GM19351 (cell line): ENCODE measurements at regions not wholly inside any gene's neighbourhood (a gene's known extent, or its start where the extent isn't known, plus 50 kb on each side); places are given as distances from the start of the nearest gene placed in this dataset.

ENCODE experiments used
- ATAC-seq: cut with Tn5 transposase; IDR thresholded peaks from one replicate; pipeline ENCODE4 v1.9.1; 2021; ENCODE audit warnings: mild to moderate bottlenecking, moderate library complexity; ENCODE audit not compliant: unreplicated experiment

DNA sequence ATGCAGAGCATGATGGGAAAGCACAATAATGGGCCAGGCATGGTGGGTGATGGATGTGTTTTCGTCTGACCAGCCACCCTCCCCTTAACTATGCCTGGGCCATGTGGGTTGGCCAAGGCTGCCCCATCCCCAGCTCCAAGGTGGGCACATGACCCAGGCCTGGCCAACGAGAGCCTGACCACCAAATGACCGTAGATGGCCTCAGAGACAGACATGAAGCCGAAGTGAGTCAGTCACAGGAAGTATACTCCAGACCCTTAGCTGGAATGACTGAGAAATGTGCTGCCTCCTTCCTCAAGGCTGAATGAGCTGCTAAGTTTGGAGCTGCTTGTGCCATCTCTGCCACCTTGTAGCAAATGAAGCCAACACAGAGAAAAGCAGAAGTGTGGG lies 233.6 kb downstream of the BCL11B start:
- ATAC-seq = no peak

DNA sequence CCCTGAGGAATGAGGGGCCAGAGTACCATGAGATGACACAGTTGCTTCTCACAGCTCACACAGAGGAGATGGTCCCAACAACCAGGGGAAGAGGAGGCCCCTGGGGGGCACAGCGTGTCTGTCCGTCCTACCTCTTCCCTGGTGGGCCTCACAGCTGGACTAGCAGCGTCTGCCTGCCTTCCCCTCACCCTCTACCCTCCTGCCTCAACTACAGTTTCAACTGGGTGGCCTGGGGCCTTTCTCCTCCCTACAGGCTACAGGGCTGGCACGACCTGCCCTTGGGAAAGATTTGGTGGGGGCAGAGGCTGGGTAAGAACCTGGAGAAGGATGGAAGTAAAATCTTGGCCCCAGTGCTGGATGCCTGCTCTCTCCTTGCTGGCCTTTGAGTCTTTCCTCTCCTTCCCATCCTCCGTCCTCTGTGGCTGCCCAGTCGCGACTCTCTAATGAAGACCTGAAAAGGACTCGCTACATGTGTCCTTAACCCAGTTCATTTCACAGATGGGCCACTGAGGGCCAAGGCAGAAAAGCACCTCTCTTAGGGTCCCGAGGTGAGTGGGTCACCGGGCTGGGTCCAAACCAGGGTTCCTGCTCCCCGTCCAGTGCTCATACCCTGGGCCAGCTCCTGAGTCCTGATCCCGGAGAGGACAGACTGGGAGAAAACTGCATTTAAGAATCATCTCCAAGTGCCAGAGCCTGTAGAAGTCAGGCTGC lies 232.5 kb downstream of the BCL11B start:
- no peak for ATAC-seq

DNA sequence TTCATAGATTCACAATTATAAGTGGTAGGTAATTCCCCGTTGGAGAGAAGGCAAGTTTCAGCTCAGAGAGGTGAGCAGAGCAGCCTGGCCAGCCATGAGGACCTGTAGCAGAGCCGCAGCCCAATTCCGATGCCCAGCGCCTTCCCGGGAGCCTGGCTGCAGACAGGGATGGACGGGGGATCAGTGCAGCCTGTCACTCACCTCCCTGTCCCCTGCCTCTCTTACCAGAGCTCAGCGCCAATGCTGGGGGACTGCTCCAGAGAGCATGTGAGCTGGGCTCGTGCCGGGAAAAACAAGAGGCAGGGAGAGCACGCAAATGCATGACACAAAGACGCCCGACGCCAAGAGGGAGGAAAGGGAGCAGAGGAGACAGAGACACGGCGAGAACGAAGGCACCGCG lies 231.9 kb downstream of the BCL11B start:
- no peak for ATAC-seq

DNA sequence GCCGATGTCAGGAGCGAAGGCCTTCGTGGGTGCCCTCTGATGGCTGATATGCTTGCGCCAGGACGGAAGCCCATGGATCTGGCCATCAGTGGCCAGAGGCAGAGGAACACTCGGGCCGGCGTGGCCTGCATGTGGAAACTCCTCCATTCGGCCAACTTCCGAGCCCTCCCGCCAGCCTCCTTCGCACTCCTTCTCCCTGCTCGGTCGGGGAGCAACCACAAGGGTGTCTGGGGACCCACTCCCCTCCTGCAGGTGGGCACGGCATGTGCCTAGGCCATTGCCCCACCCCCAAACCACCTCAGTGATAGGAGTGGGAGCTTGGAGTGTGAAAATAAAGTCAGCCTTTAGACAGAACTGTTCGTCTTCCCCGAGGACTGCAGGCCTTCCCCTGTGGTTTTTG lies 231.3 kb downstream of the BCL11B start:
- ATAC-seq = no peak

DNA sequence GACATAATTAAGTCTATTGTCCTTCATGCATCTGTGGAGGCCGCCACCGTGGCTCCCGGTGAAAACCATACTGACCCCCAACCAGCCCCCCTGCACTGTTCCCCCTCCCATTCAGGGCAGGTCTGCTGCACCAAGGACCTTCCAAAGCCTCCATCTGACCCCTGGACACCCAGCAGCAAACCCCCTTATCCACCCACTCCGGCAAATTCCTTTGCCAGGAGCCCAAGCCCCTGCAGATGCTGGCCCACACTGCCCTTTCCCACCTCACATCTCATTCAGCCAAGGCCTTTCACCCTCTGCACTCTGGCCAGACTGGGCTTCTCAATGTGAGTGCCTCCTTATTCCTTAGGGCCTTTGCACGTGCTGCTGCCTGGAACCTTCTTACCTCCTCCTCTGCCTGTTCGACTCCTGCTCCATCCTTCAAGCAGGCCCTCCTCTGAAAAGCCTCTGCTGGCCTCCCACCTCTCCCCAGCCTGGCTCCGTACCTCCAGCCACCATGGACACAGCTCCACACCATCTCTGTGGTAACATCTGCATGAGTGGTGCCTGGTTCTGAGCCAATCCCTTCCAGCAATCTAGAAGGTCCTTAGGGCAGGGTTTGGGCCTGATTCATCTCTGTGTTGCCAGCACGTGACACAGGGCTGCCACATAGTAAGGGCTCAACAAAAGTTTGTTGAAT lies 230.7 kb downstream of the BCL11B start:
- ATAC-seq = no peak

DNA sequence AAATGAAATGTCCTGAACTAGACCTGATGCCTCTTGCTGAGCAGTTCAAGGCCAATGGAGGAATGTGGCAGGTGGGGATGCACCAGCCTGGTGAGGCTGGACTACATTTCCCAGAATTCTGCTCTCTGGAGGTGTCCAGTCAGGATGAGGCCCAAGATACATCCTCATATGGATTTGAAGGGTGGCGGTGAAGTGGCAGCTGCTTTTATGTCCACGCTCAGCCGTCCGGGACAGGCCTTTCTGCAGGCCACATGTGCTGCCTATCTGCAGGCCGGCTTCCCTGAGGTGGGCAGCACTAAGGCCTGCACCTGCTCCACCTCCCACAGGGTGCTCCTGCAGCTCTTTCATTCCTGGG lies 230.2 kb downstream of the BCL11B start:
- no peak for ATAC-seq

DNA sequence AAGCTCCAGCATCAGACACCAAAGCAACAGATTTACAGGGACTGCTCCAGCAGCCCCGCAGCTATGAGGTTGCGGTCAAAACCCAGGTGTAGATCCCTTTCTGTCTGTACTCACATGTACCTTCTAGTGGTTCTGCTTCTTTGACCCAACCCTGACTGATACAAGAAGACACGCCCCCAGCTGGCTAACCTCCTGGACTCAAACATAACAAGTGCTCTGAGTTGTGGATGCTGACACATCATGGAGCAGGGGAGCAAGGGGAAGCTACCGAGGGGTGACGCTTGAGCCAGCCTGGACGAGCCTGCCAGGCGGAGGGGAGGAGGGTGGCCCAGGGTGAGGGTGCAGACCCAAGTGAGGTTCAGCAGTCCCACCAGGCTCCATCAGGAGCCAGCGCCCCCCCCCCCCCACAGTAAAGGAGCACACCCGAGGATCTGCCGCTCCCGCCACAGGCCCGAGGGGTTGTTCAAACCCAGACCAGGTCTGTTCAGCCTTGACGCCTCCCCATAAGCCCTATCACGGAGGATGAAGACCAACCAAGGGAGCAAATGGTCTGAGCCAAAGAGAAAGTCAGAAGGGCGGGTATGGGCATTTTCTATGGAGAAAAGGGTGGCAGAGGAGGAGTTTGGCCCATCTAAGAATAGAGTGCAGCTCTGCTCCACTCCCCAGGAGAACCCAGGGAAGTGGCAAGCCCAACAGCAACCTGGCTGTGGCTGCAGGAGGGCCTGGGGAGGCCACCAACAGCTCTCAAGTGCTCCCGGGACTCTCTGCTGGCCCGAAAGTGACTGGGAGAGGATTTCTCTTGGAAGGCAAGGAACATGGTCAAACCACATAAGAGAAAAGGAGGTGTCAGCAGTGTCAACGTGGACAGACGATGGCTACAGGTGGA lies 229.4 kb downstream of the BCL11B start:
- no peak for ATAC-seq

DNA sequence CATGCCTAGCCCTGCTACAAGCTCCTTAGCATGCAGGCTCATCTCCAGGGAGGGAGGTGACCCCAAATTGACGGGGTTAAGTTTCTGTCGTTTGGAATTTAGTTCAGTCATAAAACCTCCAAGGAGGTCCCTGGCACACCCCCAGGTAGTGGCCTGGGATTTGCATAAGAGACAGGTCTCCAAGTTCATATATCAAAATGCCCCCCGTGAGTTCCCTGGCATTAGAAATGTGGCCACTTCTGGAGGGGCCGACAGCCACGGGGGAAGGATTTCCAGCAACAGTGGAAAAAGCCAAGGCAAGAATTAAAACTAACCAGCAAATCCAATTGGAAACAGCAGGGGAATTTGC lies 228.8 kb downstream of the BCL11B start:
- no peak for ATAC-seq

DNA sequence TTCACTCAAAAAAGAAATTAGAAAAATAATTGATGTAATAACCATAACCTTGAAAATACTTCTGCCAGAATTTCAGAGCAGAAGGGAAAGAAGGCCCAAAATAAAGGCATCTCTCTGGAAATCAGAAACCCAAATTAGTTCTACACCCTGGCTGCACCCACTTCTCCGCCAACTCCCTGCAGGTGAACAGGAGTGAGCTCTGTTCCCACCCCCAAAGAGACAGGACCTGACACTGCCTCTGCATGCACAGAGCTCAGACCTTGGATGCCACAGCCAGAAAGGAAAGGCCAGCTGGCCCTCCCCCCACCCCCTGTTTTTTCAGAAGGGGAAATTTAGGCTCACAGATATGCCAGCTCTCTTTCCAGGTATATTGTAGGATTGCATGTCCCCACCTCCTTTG lies 228.2 kb downstream of the BCL11B start:
- ATAC-seq = no peak

DNA sequence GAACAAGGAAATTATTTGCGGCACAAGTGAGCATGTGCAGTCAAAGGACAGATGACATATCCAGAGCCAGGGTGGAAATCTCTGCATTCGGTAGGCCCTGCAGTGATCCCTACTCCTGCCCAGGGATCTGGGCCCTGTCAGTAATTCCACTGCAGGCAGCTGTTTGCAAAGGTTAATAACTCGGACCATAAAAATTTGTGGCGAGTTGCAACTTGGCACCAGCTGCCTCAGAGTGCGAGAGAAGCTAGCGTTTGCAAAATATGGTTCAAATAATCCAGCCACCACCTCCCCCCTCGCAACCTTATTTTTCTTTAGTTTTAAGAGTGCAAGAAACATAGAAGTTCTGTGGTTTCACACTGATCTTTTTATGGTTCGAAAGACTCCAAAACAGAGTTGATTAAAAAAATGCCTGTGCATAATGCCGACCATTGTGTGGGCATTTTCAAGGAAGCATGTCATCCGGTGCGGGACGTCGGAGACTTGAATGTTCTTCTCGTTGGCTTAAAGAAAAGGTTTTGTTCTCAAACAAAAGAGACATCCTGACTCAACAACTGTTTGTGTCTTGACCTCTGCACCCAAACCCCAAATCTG lies 224.5 kb downstream of the BCL11B start:
- no peak for ATAC-seq

DNA sequence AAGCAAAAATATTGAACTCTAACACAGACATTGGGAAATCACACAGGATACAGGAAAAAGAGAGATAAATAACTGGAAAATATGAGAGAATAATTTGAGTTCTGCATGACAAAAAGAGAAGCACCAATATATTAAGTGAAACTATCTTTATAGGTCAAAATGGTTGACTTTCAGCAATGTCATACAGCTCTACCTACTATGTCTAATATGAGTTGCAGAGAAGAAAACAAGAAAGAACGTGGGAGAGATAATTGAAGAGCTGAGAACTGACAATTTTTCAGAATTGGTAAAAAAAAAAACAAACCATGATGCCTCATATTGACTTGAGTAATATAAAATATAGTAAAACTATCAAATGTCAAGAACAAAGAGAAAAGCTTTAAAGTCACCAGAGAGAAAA lies 221.7 kb downstream of the BCL11B start:
- no peak for ATAC-seq

DNA sequence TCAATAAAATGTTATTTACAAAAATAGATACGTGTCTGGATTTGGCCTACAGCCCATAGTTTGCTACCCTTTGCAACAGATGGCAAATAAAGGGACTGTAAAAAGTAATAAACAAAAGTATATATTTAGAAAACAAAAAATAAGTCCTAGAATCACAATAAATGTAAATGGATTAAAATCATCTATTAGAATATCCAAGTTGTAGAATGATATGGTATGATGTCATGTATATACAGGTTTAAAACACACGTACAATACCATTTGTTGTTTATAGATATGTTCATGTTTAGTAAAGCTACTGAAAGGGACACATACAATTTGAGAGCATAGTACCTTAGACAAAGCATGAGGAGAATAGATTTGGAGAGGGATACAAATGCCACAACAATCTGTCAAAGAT lies 219.5 kb downstream of the BCL11B start:
- ATAC-seq = no peak

DNA sequence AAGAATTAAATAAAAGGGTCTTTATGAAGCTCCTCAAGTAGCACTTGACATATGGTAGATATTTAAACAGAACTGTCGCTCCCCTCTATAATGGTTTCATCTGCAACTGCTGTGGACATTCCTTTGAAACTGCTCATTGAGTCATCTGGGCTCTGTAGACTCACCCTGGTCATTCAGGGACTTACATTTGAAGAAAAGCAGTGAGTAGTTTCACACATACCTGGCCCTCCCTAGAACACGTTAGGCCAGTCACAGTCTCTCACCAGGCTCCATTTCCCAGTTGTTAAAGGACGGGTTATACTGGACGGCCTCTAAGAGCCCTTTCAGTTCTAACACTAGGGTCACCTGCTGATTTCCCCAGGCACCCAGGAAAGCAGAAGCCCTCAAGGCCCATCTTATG lies 217.0 kb downstream of the BCL11B start:
- ATAC-seq = no peak

DNA sequence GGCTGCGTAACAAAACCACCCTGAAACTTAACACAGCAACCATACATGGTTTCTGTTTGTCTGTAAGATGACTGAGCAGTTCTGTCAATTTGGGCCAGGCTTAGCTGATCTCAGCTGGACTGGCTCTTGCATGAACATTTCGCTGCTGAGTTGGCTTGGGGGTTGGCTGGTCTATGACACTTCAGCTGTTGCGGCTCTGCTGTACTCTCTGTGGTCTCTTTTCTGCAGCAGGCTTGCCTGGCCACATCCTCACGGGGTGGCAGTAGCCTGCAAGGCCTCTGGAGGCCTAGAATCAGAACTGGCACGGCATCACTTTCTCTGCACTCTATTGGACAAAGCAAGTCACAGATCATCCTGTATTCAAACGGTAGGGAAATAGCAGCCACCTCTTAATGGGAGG lies 216.2 kb downstream of the BCL11B start:
- no peak for ATAC-seq

DNA sequence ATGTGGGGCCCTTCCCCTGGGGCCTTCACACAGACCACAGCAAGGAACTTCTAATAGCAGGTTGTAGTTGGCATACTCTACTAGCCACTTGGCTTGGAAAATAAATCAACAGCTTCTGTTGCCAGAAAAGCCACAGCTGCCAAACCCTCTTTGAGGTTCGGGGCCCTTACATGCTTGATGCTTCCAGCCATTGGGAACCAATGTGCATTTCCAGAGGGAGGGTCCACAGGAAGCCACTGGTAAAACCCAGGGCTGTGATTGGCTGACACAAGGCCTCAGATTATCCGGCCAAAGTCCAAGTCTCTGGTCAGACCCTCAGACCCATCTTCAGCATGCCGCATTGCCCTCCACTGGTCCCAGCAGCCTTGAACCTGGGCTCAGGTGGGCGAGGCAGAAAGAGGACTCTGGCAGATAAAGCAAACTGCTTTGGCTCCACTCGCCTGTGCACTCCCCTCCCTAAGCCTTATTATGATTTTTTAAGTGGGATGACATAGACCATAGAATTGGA lies 214.4 kb downstream of the BCL11B start:
- no peak for ATAC-seq

DNA sequence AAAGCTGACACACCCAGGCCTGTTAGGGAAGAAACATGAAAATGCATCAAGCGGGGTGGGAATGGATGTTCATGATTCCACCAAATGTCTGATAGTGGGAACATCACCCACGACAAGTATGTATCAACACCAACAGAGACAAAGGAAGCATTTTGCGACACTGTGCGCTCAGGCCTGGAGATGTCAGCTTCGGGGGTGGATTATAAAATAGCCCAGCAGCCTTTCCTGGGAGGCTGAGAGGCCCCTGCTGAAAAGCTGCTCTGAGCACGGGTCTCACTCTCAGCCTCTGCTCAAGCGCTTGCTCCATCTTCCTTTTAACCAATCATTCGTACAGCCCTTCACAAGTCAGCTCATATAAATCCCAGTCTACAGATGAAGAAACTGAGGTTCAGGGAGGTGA lies 213.5 kb downstream of the BCL11B start:
- no peak for ATAC-seq

DNA sequence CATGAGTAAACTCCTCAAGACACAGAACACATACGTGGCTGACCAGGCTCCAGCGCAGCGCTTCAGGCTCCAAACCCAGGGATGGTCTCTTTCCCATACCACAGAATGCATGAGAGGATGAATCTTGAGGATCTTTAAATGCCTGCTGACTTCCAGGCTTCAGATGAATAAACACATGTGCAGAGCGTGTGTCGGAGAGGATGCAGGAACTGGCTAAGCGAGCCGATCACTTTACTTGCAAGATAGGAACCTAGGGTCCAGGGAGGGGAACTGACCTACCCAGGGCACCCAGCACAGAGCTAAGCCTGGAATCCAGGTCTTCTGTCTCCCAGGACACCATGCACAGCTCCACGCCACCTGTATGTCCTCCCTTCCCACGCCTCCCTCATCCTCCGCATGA lies 209.8 kb downstream of the BCL11B start:
- no peak for ATAC-seq

DNA sequence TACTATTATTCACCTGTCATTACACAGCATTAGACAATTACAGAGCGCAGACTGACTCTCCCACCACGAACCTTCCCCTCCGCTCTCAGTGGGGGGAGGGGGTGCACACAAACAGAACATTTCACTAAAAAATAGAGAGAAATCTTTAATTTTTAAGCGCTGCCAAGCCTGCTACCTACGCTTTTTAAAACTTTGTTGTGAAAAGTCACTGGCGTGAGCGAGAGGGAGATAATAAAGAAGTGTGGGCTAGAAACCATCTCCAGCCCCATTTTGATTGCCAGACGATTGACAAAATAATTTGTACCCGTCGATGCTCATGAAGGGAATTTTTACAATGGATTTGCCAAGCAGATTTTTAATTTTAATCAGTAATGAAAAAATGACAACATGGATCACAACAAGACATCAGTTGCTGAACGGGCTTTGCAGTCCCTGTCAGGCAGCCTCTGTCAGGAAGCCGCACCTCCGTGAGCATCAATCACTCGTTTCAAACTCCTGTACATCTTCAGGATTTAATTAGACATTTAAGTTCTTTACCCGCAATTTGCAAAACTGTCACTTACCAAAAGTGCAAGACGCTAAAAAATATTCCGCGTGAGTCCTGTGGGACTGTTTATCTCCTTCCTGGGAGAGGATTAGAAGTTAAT lies 209.1 kb downstream of the BCL11B start:
- no peak for ATAC-seq

DNA sequence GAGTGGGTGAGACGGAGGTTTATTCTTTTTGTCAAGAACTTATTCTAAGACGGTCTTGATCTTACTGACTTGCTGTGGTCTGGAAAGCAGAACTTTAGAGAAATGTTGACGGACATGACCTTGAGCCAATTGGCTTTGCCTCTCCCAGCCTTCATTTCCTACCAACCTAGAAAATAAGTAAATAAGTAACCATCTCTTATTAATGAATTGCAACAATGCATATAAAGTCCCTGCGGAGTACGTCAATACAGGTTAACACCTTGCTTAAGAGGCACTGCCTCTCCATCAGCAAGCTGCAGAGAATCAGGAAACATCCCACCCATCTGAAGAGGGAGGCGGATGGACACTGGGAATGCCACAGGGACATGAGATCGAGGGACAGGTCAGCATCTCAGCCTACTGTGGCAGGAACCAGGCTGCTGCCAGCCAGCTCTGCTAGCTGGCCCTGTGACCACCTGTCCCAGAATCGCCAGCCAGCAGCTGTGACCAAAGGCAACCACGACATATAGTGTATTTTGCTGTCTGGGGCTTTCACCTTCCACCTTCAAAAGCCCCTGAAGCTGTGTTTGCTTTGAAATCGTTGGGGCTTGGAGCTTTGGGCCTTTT lies 208.3 kb downstream of the BCL11B start:
- no peak for ATAC-seq

DNA sequence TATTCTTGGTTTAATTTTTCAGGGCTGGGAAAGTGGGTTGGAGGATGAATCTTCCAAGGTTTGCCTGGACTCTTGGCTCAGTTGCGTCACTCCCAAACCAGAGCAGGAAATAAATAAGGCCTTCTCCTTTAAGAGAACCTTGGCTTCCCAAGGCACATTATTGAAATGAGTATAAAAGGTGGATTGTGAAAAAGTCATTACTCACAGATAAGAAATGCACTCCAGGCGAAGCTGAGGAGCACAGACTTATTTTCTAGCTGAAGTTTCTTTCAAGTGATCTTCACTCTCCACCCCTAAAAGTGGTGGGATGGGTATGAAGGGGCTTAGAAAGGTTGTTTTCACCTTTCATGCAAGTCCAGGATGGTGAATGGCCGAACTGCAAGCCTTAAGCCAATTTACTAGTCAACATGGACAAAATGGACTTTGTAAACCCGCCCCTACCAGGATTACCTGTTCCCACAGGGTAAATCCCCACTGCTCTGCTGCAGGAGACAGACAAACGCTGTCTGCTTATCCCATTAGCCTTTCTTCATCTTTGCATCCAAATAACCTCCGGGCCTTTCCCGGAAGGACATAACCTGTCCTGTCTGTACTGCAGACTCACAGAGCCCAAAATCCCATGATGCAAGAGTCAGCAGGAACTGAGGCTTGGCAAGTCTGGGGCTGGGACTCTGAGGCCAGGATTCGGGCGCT lies 207.6 kb downstream of the BCL11B start:
- no peak for ATAC-seq
